RCC 7860 (cell line): ENCODE measurements at regions not wholly inside any gene's neighbourhood (a gene's known extent, or its start where the extent isn't known, plus 50 kb on each side); places are given as distances from the start of the nearest gene placed in this dataset.

Source experiments
- DNase-seq: peaks from one replicate; pipeline ENCODE4 v3.0.0-alpha.2; 2015; ENCODE audit warnings: low spot score
- FAIRE-seq: peaks from 2 replicates; lab custom pipeline; 2012; peaks lifted over from hg19 to GRCh38; lab: Jason Lieb, UNC

- no peak for DNase-seq
- no peak for FAIRE-seq
Observed at GRCh38 chr20:57802765-57803507, 93.1 kb upstream of the PMEPA1 start.

GRCh38 chr20:57801581-57801980 is 91.8 kb upstream of the PMEPA1 start:
- no peak for DNase-seq
- FAIRE-seq = no peak

GRCh38 chr20:57800791-57801430 is 91.1 kb upstream of the PMEPA1 start:
- no peak for FAIRE-seq

GRCh38 chr20:57797401-57797800 is 87.6 kb upstream of the PMEPA1 start:
- DNase-seq = no peak
- FAIRE-seq = peak; percentile 78

More at GRCh38 chr20:57800791-57801430, 91.1 kb upstream of the PMEPA1 start:
- no peak for DNase-seq

- DNase-seq (peak; percentile 25), FAIRE-seq (no peak)
Observed at GRCh38 chr20:57795977-57796560, 86.3 kb upstream of the PMEPA1 start.

GRCh38 chr20:57795342-57795697 is 85.5 kb upstream of the PMEPA1 start:
- peak; percentile 98 for FAIRE-seq
- peak; percentile 95 for DNase-seq

- FAIRE-seq (no peak), DNase-seq (peak; percentile 92)
Observed at GRCh38 chr20:57794600-57795341, 85.0 kb upstream of the PMEPA1 start.

- FAIRE-seq (no peak), DNase-seq (no peak)
Observed at GRCh38 chr20:57794036-57794435, 84.2 kb upstream of the PMEPA1 start.

- no peak for DNase-seq
- FAIRE-seq = no peak
Observed at GRCh38 chr20:57793421-57793820, 83.6 kb upstream of the PMEPA1 start.

GRCh38 chr20:57792386-57793080 is 82.7 kb upstream of the PMEPA1 start:
- FAIRE-seq (no peak), DNase-seq (peak; percentile 42)

- peak; percentile 28 for FAIRE-seq
- peak; percentile 55 for DNase-seq
Observed at GRCh38 chr20:57791966-57792365, 82.2 kb upstream of the PMEPA1 start.

- no peak for DNase-seq
- no peak for FAIRE-seq
Observed at GRCh38 chr20:57791178-57791962, 81.6 kb upstream of the PMEPA1 start.

- FAIRE-seq (no peak), DNase-seq (no peak)
Observed at GRCh38 chr20:57790176-57790575, 80.4 kb upstream of the PMEPA1 start.

- FAIRE-seq (no peak), DNase-seq (no peak)
Observed at GRCh38 chr20:57788936-57789613, 79.3 kb upstream of the PMEPA1 start.

GRCh38 chr20:57787990-57788781 is 78.4 kb upstream of the PMEPA1 start:
- FAIRE-seq (no peak), DNase-seq (peak; percentile 52)

GRCh38 chr20:57787151-57787989 is 77.6 kb upstream of the PMEPA1 start:
- FAIRE-seq (no peak), DNase-seq (no peak)

- no peak for DNase-seq
- no peak for FAIRE-seq
Observed at GRCh38 chr20:57786304-57786932, 76.6 kb upstream of the PMEPA1 start.
